ENCODE measurements at regions not wholly inside any gene's neighbourhood (a gene's known extent, or its start where the extent isn't known, plus 50 kb on each side); places are given as distances from the start of the nearest gene placed in this dataset.
A peak's percentile ranks its signal among the peaks of the same experiment; 100 is the strongest.

- no peak for TF ChIP-seq CTCF (IDR thresholded peaks at IDR 0.05; ENCODE audit: insufficient read depth, missing control alignments)
- FAIRE-seq = no peak
- no peak for DNase-seq (ENCODE audit: insufficient read length, low spot score)
Measured at GRCh38 chr9:29714860-29715259, 2141.6 kb upstream of the C9orf72 start.

DNA sequence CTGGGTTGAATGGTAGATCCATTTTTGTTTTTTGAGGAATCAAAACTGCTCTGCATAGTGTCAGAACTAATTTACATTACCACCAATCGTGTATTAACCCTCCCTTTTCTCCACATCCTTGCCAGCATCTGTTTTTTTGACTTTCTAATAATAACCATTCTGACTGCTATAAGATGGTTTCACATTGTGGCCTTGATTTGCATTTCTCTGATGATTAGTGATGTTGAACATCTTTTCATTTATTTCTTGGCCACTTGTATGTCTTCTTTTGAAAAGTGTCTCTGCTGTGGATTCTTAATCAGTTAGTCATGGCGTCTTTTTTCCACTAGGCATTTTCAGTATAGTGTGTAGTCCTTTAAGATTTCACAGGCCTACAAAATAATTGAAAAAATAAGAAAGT is 2144.3 kb upstream of the C9orf72 start:
- FAIRE-seq = no peak

GRCh38 chr9:29730163-29730562 is 2156.9 kb upstream of the C9orf72 start:
- TF ChIP-seq CTCF (IDR thresholded peaks at IDR 0.05; ENCODE audit: insufficient read depth, missing control alignments) = no peak
- DNase-seq (ENCODE audit: insufficient read length, low spot score) (no peak), FAIRE-seq (no peak)

More for the DNA sequence above, 2144.3 kb upstream of the C9orf72 start:
- DNase-seq (ENCODE audit: insufficient read length, low spot score) = no peak
- TF ChIP-seq CTCF (IDR thresholded peaks at IDR 0.05; ENCODE audit: insufficient read depth, missing control alignments) = no peak

DNA sequence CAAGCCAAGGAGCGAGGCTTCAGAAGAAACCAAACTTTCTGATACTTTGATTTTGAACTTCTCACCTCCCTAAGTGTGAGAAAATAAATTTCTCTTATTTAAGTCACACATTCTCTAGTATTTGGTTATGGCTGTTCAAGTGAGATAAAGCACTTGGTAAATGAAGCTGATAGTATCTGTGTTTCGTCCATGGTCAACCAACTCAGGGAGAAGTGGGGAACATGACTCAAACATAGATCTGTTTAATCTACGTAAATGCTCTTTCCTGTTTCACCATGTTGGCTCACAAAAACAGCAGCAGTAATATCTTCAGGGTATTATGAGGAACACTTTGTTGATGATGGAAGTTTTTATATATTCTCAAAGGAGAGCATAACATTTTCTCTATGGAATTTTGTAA is 2167.2 kb upstream of the C9orf72 start:
- FAIRE-seq (no peak), DNase-seq (ENCODE audit: insufficient read length, low spot score) (no peak)
- no peak for TF ChIP-seq CTCF (IDR thresholded peaks at IDR 0.05; ENCODE audit: insufficient read depth, missing control alignments)

DNA sequence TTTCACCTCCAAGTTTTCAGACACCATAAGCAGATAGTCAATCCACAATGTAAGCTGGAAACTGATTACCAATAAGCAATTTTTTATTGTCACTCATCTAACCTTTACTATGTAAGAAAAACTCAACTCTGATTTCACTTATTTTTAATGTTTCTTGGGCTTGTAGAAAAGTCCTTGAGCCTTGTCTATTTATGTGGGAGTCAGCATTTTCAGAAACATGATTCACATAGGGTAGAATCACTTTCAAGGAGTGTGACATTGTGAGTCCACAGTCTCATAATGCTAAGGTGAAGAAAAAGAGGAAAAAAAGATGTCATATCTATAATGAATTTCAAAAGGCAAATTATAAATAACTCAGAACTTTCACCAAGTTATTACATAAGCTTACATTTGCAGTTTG is 2167.9 kb upstream of the C9orf72 start:
- DNase-seq (ENCODE audit: insufficient read length, low spot score) (no peak), FAIRE-seq (no peak)
- no peak for TF ChIP-seq CTCF (IDR thresholded peaks at IDR 0.05; ENCODE audit: insufficient read depth, missing control alignments)

DNA sequence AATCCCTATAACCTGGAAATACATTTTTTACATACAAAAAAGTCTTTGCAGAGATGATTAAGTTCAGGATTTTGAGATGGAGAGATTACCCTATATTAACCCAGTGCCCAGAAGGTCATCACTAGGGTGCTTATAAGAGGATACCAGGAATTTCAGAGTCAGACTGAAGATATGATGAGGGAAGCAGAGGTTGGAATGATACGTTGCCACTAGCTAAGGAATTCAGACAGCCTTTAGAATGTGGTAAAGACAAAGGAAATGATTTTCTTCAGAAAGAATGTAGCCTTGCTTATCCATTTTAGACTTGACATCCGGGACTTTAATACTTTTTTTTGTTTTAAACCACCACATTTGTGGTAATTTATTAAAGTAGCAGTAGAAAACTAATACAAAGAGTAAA is 2176.8 kb upstream of the C9orf72 start:
- FAIRE-seq (no peak), DNase-seq (ENCODE audit: insufficient read length, low spot score) (no peak)
- TF ChIP-seq CTCF (IDR thresholded peaks at IDR 0.05; ENCODE audit: insufficient read depth, missing control alignments) = no peak

DNA sequence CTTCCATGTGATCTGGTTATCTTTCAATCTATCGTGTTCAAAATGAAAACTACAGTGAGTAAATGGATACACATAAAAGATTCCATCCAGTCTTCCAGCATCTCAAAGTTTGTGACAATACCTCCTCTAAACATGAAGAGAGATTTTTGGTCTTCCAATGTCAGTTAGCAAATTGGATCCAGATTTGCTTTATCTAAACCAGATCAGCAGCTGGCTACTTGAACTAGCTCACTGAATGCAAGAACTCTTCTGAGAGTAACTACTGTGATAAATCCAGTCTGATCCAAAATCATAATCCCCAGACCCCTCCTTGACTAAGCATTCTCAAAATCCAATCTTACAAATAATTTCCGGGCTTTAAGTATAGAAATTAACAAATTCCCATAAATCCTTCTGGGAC is 2177.9 kb upstream of the C9orf72 start:
- TF ChIP-seq CTCF (IDR thresholded peaks at IDR 0.05; ENCODE audit: insufficient read depth, missing control alignments) = no peak
- no peak for DNase-seq (ENCODE audit: insufficient read length, low spot score)

More for the DNA sequence above, 2177.9 kb upstream of the C9orf72 start:
- FAIRE-seq = peak; percentile 6

All from D721Med (cell line).